GM06990 (cell line): ENCODE measurements at regions not wholly inside any gene's neighbourhood (a gene's known extent, or its start where the extent isn't known, plus 50 kb on each side); places are given as distances from the start of the nearest gene placed in this dataset.

Experiments
- DNase-seq: peaks from one replicate; pipeline ENCODE4 v3.0.0-alpha.2; 2011; ENCODE audit not compliant: insufficient read length; ENCODE audit errors: extremely low read depth
- H3K27me3 ChIP-seq: replicated peaks from 2 replicates; pipeline ENCODE4 v1.6.0; 2011; ENCODE audit warnings: low read length; ENCODE audit not compliant: control insufficient read depth, insufficient read depth
- H3K36me3 ChIP-seq: 2 replicates; pipeline ENCODE4 v1.5.1; 2011; ENCODE audit warnings: low read length; ENCODE audit not compliant: control insufficient read depth, insufficient read depth
- H3K4me3 ChIP-seq: replicated peaks from 2 replicates; pipeline ENCODE4 v1.5.1; 2011; ENCODE audit warnings: low read depth, mild to moderate bottlenecking, control low read depth, low read length
- CTCF ChIP-seq: IDR thresholded peaks from 2 replicates; pipeline ENCODE4 v1.5.1; 2011; ENCODE audit warnings: low read length, control low read depth, mild to moderate bottlenecking, inconsistent platforms; ENCODE audit not compliant: insufficient read depth, poor library complexity, severe bottlenecking

- no peak for DNase-seq
- no peak for TF ChIP-seq CTCF
- Histone ChIP-seq H3K27me3 (no peaks in the 10 kb centered on the region), H3K36me3 (no peaks in the 10 kb centered on the region), H3K4me3 (no peak overlapping the region)
These were observed 387.4 kb upstream of the C2CD4B start for GRCh38 chr15:62552444-62552843.

- no peaks in the 10 kb centered on the region for H3K36me3 ChIP-seq
- H3K4me3 ChIP-seq, result no peak overlapping the region
- no peak for TF ChIP-seq CTCF
- no peak for DNase-seq
- no peaks in the 10 kb centered on the region for H3K27me3 ChIP-seq
These were observed 389.0 kb upstream of the C2CD4B start for GRCh38 chr15:62553911-62554563.

DNA sequence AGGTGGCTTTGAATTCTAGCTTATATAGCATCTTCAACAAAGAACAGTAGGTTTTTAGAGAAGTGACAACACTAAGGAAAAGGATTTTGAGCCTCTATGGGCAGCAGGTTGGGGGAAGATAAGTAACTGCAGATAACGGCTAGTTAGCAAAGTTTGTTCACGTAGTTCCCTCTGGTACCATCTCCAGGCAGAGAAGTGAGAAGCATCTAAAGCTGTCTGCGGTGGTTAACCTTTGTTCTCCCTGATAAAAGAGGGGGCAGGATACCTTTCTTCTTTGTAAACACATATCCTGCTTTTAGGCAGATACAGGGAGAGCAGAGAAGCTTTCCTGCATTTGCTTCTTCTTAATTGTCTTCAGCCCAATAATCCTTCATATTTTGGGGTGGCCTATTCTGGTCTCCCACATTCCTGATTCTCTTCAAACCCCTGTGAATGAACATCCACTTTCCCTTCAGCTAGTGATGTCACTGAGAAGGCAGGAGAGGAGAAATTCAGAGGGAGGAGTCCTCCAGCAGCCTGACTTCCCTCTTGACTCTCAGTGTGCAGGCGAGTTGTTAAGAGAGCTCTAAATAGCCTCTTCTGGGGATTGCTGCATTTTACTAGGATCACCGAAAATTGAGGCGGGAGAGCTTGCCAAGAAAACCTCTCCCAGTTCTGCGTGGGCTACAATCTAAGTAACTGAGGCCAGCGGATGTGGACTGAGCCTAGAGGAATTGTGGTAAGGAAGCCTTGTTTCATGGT is 393.7 kb upstream of the C2CD4B start:
- TF ChIP-seq CTCF, result no peak
- Histone ChIP-seq H3K36me3 (no peaks in the 10 kb centered on the region), H3K4me3 (no peak overlapping the region), H3K27me3 (no peaks in the 10 kb centered on the region; the same call in 1 of the 2 replicates)
- DNase-seq, result no peak

GRCh38 chr15:62559381-62559733 is 394.3 kb upstream of the C2CD4B start:
- Histone ChIP-seq H3K36me3 (no peaks in the 10 kb centered on the region), H3K27me3 (no peaks in the 10 kb centered on the region; the same call in 1 of the 2 replicates), H3K4me3 (no peak overlapping the region)
- DNase-seq, result no peak
- no peak for TF ChIP-seq CTCF

GRCh38 chr15:62561059-62561519 is 396.0 kb upstream of the C2CD4B start:
- Histone ChIP-seq H3K36me3 (no peaks in the 10 kb centered on the region), H3K4me3 (no peak overlapping the region), H3K27me3 (no peaks in the 10 kb centered on the region; the same call in 1 of the 2 replicates)
- no peak for TF ChIP-seq CTCF
- no peak for DNase-seq
